SK-N-SH (cell line): ENCODE measurements at regions not wholly inside any gene's neighbourhood (a gene's known extent, or its start where the extent isn't known, plus 50 kb on each side); places are given as distances from the start of the nearest gene placed in this dataset.

ENCODE experiments used
- CTCF ChIP-seq: fragments of 200-600 bp; sonication (generic); IDR thresholded peaks from 2 replicates; pipeline ENCODE4 v1.6.1; 2017; ENCODE audit warnings: antibody characterized with exemption, mild to moderate bottlenecking, moderate library complexity
- POLR2AphosphoS5 ChIP-seq: IDR thresholded peaks from 2 replicates; pipeline ENCODE4 v1.6.1; 2012; ENCODE audit warnings: low read depth, low read length
- TEAD4 ChIP-seq: IDR thresholded peaks from 2 replicates; pipeline ENCODE4 v1.4.0; 2012; ENCODE audit warnings: mild to moderate bottlenecking, borderline replicate concordance; ENCODE audit not compliant: insufficient read depth
- ZBTB33 ChIP-seq: IDR thresholded peaks from 2 replicates; pipeline ENCODE4 v1.4.0; 2012; ENCODE audit warnings: low read depth, borderline replicate concordance

- no peak for TF ChIP-seq POLR2AphosphoS5
- no peak for TF ChIP-seq CTCF
- TF ChIP-seq ZBTB33, result no peak
- TF ChIP-seq TEAD4, result no peak
These were observed 1634.6 kb upstream of the CELF4 start for GRCh38 chr18:39200153-39200552.
